ENCODE measurements at regions not wholly inside any gene's neighbourhood (a gene's known extent, or its start where the extent isn't known, plus 50 kb on each side); places are given as distances from the start of the nearest gene placed in this dataset.

DNA sequence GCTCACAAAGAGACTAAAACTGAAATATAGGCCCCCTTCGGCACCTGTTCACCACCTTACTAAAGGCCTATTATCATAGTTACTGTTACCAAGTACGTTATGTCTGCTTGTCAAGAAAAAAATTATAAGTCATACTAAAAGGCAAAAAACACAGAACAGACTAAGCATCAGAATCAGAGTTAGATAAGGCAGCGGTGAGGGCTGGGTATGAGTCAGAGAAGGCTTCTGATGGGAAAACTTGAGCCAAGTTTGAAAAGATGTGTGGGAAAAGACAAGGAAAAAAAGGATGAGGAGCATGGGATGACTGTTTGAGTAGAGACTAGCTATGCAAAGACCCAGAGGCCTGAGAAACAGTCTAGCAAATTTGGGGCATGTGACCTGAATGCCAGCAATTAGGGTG is 387.2 kb upstream of the SGO1 start:
- Histone ChIP-seq H3K27me3 (no peaks in the 10 kb centered on the region), H3K4me1 (no peaks in the 10 kb centered on the region), H3K9me3 (no peaks in the 10 kb centered on the region), H3K36me3 (ENCODE audit: low read depth, missing control alignments) (no peaks in the 10 kb centered on the region), H3K27ac (no peak overlapping the region), H3K4me3 (no peak overlapping the region)
- TF ChIP-seq CTCF (IDR thresholded peaks at IDR 0.05): no peak
- TF ChIP-seq POLR2A (IDR thresholded peaks at IDR 0.05): no peak
- WGBS, 2 donors: 87 to 89% methylated on average over 3 of the region's 3 CpGs
- no peak for DNase-seq
- intact Hi-C loops (cut with DNase I; ENCODE audit: low total_unique reads): no loop called here

GRCh38 chr3:20572473-20572872 is 386.5 kb upstream of the SGO1 start:
- Histone ChIP-seq H3K27ac (no peak overlapping the region), H3K36me3 (ENCODE audit: low read depth, missing control alignments) (no peaks in the 10 kb centered on the region), H3K9me3 (no peaks in the 10 kb centered on the region), H3K27me3 (no peaks in the 10 kb centered on the region), H3K4me3 (no peak overlapping the region), H3K4me1 (no peaks in the 10 kb centered on the region)
- intact Hi-C loops (cut with DNase I; ENCODE audit: low total_unique reads): no loop called here
- TF ChIP-seq CTCF (IDR thresholded peaks at IDR 0.05) (no peak), POLR2A (IDR thresholded peaks at IDR 0.05) (no peak)
- 89 to 93% methylated on average over 5 of the region's 5 CpGs for WGBS, 2 donors
- DNase-seq: no peak

DNA sequence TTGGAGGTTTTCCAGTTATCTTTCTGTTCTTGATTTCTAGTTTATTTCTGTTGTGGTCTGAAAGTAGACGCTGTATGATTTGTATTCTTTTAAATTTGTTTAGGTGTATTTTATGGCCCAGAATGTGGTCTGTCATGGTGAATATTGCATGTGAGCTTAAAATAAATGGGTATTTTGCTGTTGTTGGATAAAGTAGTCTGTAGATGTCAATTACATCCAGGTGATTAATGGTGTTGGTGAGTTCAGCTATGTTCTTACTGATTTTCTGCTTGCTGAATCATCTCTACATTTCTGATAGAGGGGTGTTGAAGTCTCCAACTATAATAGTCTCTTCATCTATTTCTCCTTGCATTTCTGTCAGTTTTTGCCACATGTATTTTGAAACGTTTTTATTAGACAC is 383.3 kb upstream of the SGO1 start:
- Histone ChIP-seq H3K27me3 (no peaks in the 10 kb centered on the region), H3K9me3 (no peaks in the 10 kb centered on the region), H3K36me3 (ENCODE audit: low read depth, missing control alignments) (no peaks in the 10 kb centered on the region), H3K27ac (no peak overlapping the region), H3K4me3 (no peak overlapping the region), H3K4me1 (no peaks in the 10 kb centered on the region)
- WGBS, 2 donors: 21 to 22% methylated on average over 2 of the region's 2 CpGs
- TF ChIP-seq CTCF (IDR thresholded peaks at IDR 0.05): no peak
- TF ChIP-seq POLR2A (IDR thresholded peaks at IDR 0.05): no peak
- intact Hi-C loops (cut with DNase I; ENCODE audit: low total_unique reads): no loop called here
- DNase-seq: no peak

- Histone ChIP-seq H3K4me3 (no peak overlapping the region), H3K4me1 (no peaks in the 10 kb centered on the region), H3K27me3 (no peaks in the 10 kb centered on the region), H3K36me3 (ENCODE audit: low read depth, missing control alignments) (no peaks in the 10 kb centered on the region), H3K27ac (no peak overlapping the region), H3K9me3 (no peaks in the 10 kb centered on the region)
- WGBS, 2 donors: 72 to 75% methylated on average over 3 of the region's 3 CpGs
- intact Hi-C loops (cut with DNase I; ENCODE audit: low total_unique reads): no loop called here
- TF ChIP-seq CTCF (IDR thresholded peaks at IDR 0.05) (no peak), POLR2A (IDR thresholded peaks at IDR 0.05) (no peak)
- no peak for DNase-seq
Observed at GRCh38 chr3:20564966-20565365, 379.0 kb upstream of the SGO1 start.

DNA sequence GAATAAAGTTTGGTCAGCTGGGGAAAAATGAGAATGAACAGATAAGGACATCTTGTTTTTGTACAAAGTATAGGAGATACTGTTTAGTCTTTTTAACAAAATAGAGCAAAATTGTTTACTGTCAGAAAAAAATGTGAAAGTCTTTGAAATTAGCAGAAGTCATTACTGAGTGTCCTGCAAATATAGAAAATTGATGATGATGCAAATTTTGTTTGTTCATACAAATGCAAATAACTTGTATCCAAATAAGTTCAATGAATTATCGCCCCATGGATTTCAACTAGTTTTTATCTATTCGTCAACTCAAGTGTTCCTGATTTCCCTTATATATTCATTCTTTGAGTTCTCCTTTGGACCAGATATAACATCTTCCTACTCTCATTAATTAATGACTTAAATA is 378.0 kb upstream of the SGO1 start:
- no peaks in the 10 kb centered on the region for H3K36me3 ChIP-seq (ENCODE audit: low read depth, missing control alignments)
- no peak overlapping the region for H3K27ac ChIP-seq
- no peaks in the 10 kb centered on the region for H3K4me1 ChIP-seq
- no peak for DNase-seq
- no peak overlapping the region for H3K4me3 ChIP-seq
- H3K9me3 ChIP-seq: no peaks in the 10 kb centered on the region
- 96 to 100% methylated on average over 2 of the region's 2 CpGs for WGBS, 2 donors
- no peak for TF ChIP-seq POLR2A (IDR thresholded peaks at IDR 0.05)
- no peak for TF ChIP-seq CTCF (IDR thresholded peaks at IDR 0.05)
- no peaks in the 10 kb centered on the region for H3K27me3 ChIP-seq
- intact Hi-C loops (cut with DNase I; ENCODE audit: low total_unique reads): no loop called here

Data from testis (tissue), 2 donors.